Smooth muscle cell (in vitro differentiated cells): ENCODE measurements at regions not wholly inside any gene's neighbourhood (a gene's known extent, or its start where the extent isn't known, plus 50 kb on each side); places are given as distances from the start of the nearest gene placed in this dataset.

Experiments
- DNase-seq: peaks from one replicate; lab custom pipeline; 2025; ENCODE audit not compliant: unreplicated experiment; lab: John Stamatoyannopoulos, UW
- H2AFZ ChIP-seq: fragments of 200-600 bp; sonication (generic); 2 replicates; pipeline ENCODE4 v1.6.0; 2016; ENCODE audit warnings: antibody characterized with exemption, low read depth, mild to moderate bottlenecking
- H3F3A ChIP-seq: fragments of 200-600 bp; sonication (generic); 2 replicates; pipeline ENCODE4 v1.6.0; 2017; ENCODE audit warnings: antibody characterized with exemption, low read depth
- H3K27ac ChIP-seq: fragments of 200-600 bp; sonication (generic); 2 replicates; pipeline ENCODE4 v1.5.1; 2016; ENCODE audit warnings: low read depth, mild to moderate bottlenecking
- H3K27me3 ChIP-seq: fragments of 200-600 bp; sonication (generic); 2 replicates; pipeline ENCODE4 v1.6.1; 2016; ENCODE audit warnings: low read depth, mild to moderate bottlenecking
- H3K36me3 ChIP-seq: fragments of 200-600 bp; sonication (generic); 2 replicates; pipeline ENCODE4 v1.5.1; 2016; ENCODE audit warnings: low read depth
- H3K4me1 ChIP-seq: fragments of 200-600 bp; sonication (generic); 2 replicates; pipeline ENCODE4 v1.5.1; 2016; ENCODE audit warnings: low read depth
- H3K4me2 ChIP-seq: fragments of 200-600 bp; sonication (generic); 2 replicates; pipeline ENCODE4 v1.6.0; 2016; ENCODE audit warnings: mild to moderate bottlenecking
- H3K4me3 ChIP-seq: fragments of 200-600 bp; sonication (generic); 2 replicates; pipeline ENCODE4 v1.5.1; 2016; ENCODE audit warnings: mild to moderate bottlenecking
- H3K79me2 ChIP-seq: fragments of 200-600 bp; sonication (generic); 2 replicates; pipeline ENCODE4 v1.6.0; 2016; ENCODE audit warnings: low read depth, mild to moderate bottlenecking
- H3K9ac ChIP-seq: fragments of 200-600 bp; sonication (generic); 2 replicates; pipeline ENCODE4 v1.6.0; 2016; ENCODE audit warnings: low read depth
- H3K9me3 ChIP-seq: fragments of 200-600 bp; sonication (generic); replicated peaks from 2 replicates; pipeline ENCODE4 v1.5.1; 2016; ENCODE audit warnings: low read depth
- H4K20me1 ChIP-seq: fragments of 200-600 bp; sonication (generic); 2 replicates; pipeline ENCODE4 v1.6.0; 2016; ENCODE audit warnings: low read depth
- CTCF ChIP-seq: fragments of 200-600 bp; sonication (generic); IDR thresholded peaks from 2 replicates; pipeline ENCODE4 v1.5.1; 2017; ENCODE audit warnings: borderline replicate concordance, mild to moderate bottlenecking, antibody characterized with exemption; ENCODE audit not compliant: insufficient read depth, poor library complexity, severe bottlenecking
- WGBS: methylation state at CpG from one replicate; pipeline ENCODE4 v1.1.7; 2016; ENCODE audit warnings: low lambda C conversion rate; 5-methylcytosine and 5-hydroxymethylcytosine counted together

DNA sequence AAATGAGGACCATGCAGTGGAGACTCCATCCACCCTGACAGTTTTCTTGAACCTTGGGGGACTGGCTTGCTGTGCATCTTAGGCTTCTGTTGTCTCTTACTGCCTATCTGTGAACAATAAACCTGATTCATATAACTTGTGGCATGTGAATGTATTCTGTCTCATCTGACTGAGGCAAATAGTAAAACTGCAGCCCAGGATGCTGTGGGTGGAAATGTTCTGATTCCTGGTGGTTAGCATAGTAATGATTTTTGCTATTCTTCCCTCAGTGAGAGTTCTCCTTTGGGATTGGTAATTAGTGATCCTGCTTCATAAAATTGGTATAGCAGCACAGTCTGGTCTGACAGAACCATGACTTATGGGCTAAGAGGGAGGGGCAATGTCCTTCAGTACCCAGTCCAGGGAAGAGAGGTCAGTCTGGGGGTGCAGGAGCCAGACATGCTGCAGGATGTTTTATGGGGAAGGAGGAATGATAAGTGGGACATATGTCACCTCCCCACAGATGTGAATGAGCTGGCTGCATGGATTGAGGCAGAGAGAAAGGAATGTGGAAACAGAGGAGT lies 147.1 kb downstream of the OR2B2 start:
- no peaks in the 10 kb centered on the region for H3K9me3 ChIP-seq
- H3F3A ChIP-seq: no peaks in the 10 kb centered on the region
- H2AFZ ChIP-seq: no peak overlapping the region
- no peaks in the 10 kb centered on the region for H3K79me2 ChIP-seq
- H3K27ac ChIP-seq: no peak overlapping the region
- no peak overlapping the region for H3K9ac ChIP-seq
- DNase-seq: no peak
- H3K4me2 ChIP-seq: no peak overlapping the region
- no peaks in the 10 kb centered on the region for H3K36me3 ChIP-seq
- no peaks in the 10 kb centered on the region for H4K20me1 ChIP-seq
- TF ChIP-seq CTCF: no peak
- H3K27me3 ChIP-seq: peaks cover 7% of the 10 kb centered on the region
- H3K4me1 ChIP-seq: no peaks in the 10 kb centered on the region
- no peak overlapping the region for H3K4me3 ChIP-seq

GRCh38 chr6:27761391-27761790 lies 150.8 kb downstream of the OR2B2 start:
- Histone ChIP-seq H3K27me3 (no peaks in the 10 kb centered on the region), H3K4me3 (no peak overlapping the region), H3K36me3 (no peaks in the 10 kb centered on the region), H3K9ac (no peak overlapping the region), H3K4me1 (peaks cover 16% of the 10 kb centered on the region), H3K4me2 (peak overlapping the region; percentile 78), H3F3A (no peaks in the 10 kb centered on the region), H3K27ac (peak overlapping the region; percentile 21), H3K79me2 (no peaks in the 10 kb centered on the region), H4K20me1 (no peaks in the 10 kb centered on the region), H2AFZ (no peak overlapping the region), H3K9me3 (no peaks in the 10 kb centered on the region)
- no peak for TF ChIP-seq CTCF
- WGBS: 51% methylated on average over 7 of the region's 7 CpGs
- DNase-seq: no peak

- H3K4me1 ChIP-seq: peaks cover 19% of the 10 kb centered on the region
- no peaks in the 10 kb centered on the region for H4K20me1 ChIP-seq
- WGBS: 89% methylated on average over 2 of the region's 2 CpGs
Measured at GRCh38 chr6:27760464-27760863, 151.7 kb downstream of the OR2B2 start.

More at GRCh38 chr6:27760464-27760863, 151.7 kb downstream of the OR2B2 start:
- H3K36me3 ChIP-seq: no peaks in the 10 kb centered on the region
- H2AFZ ChIP-seq: no peak overlapping the region
- H3F3A ChIP-seq: no peaks in the 10 kb centered on the region
- no peak overlapping the region for H3K4me3 ChIP-seq
- H3K9me3 ChIP-seq: no peaks in the 10 kb centered on the region
- H3K27ac ChIP-seq: no peak overlapping the region
- H3K4me2 ChIP-seq: no peak overlapping the region
- TF ChIP-seq CTCF: no peak
- no peak overlapping the region for H3K9ac ChIP-seq
- no peak for DNase-seq
- H3K79me2 ChIP-seq: no peaks in the 10 kb centered on the region
- no peaks in the 10 kb centered on the region for H3K27me3 ChIP-seq
